ENCODE measurements at regions not wholly inside any gene's neighbourhood (a gene's known extent, or its start where the extent isn't known, plus 50 kb on each side); places are given as distances from the start of the nearest gene placed in this dataset.

GRCh38 chr11:70764356-70764905, 366.1 kb downstream of the CTTN start:
- DNase-seq (ENCODE audit: low read depth): no peak

GRCh38 chr11:70766901-70767300, 368.6 kb downstream of the CTTN start:
- DNase-seq (ENCODE audit: low read depth): no peak

- no peak for DNase-seq (ENCODE audit: low read depth)
Measured at GRCh38 chr11:70768346-70769095, 370.2 kb downstream of the CTTN start.

- no peak for DNase-seq (ENCODE audit: low read depth)
Measured at GRCh38 chr11:70769106-70769505, 370.8 kb downstream of the CTTN start.

GRCh38 chr11:70769521-70769920, 371.2 kb downstream of the CTTN start:
- DNase-seq (ENCODE audit: low read depth): no peak

GRCh38 chr11:70771099-70771885, 373.0 kb downstream of the CTTN start:
- DNase-seq (ENCODE audit: low read depth): no peak

GRCh38 chr11:70772950-70773349, 374.6 kb downstream of the CTTN start:
- DNase-seq (ENCODE audit: low read depth): no peak

- DNase-seq (ENCODE audit: low read depth): no peak
Measured at GRCh38 chr11:70775386-70776075, 377.2 kb downstream of the CTTN start.

GRCh38 chr11:70776914-70777532, 378.7 kb downstream of the CTTN start:
- no peak for DNase-seq (ENCODE audit: low read depth)

- no peak for DNase-seq (ENCODE audit: low read depth)
Measured at GRCh38 chr11:70778883-70779282, 380.6 kb downstream of the CTTN start.

- no peak for DNase-seq (ENCODE audit: low read depth)
Measured at GRCh38 chr11:70779433-70780245, 381.3 kb downstream of the CTTN start.

GRCh38 chr11:70780246-70780535, 381.9 kb downstream of the CTTN start:
- no peak for DNase-seq (ENCODE audit: low read depth)

GRCh38 chr11:70782401-70782913, 384.1 kb downstream of the CTTN start:
- DNase-seq (ENCODE audit: low read depth): no peak

GRCh38 chr11:70783356-70783755, 385.0 kb downstream of the CTTN start:
- no peak for DNase-seq (ENCODE audit: low read depth)

GRCh38 chr11:70783821-70784220, 385.5 kb downstream of the CTTN start:
- DNase-seq (ENCODE audit: low read depth): no peak

GRCh38 chr11:70785372-70785771, 387.0 kb downstream of the CTTN start:
- DNase-seq (ENCODE audit: low read depth): no peak

GRCh38 chr11:70786021-70786665, 387.8 kb downstream of the CTTN start:
- DNase-seq (ENCODE audit: low read depth): no peak

- DNase-seq (ENCODE audit: low read depth): no peak
Measured at GRCh38 chr11:70788248-70789022, 390.1 kb downstream of the CTTN start.

- no peak for DNase-seq (ENCODE audit: low read depth)
Measured at GRCh38 chr11:70790671-70791300, 392.5 kb downstream of the CTTN start.
